H1 (cell line): ENCODE measurements at regions not wholly inside any gene's neighbourhood (a gene's known extent, or its start where the extent isn't known, plus 50 kb on each side); places are given as distances from the start of the nearest gene placed in this dataset.

Experiments used
- BACH1 ChIP-seq: IDR thresholded peaks from 2 replicates; pipeline ENCODE4 v1.6.1; 2012; ENCODE audit warnings: low read length, improper control_type of control experiment
- BCL11A ChIP-seq, 2 experiments: IDR thresholded peaks; one replicate each; pipeline ENCODE4 v1.6.1; 2011; ENCODE audit warnings: low read depth in 2 of 2, low read length in 2 of 2, mild to moderate bottlenecking in 2 of 2
- CEBPB ChIP-seq: IDR thresholded peaks from 2 replicates; pipeline ENCODE4 v1.6.1; 2012; ENCODE audit warnings: low read depth, low read length
- NANOG ChIP-seq: IDR thresholded peaks from 2 replicates; pipeline ENCODE4 v1.6.1; 2011; ENCODE audit warnings: low read length, low read depth, mild to moderate bottlenecking, inconsistent platforms; ENCODE audit not compliant: insufficient read depth, poor library complexity, severe bottlenecking
- POLR2AphosphoS5 ChIP-seq: IDR thresholded peaks from 2 replicates; pipeline ENCODE4 v1.6.1; 2011; ENCODE audit warnings: low read depth, low read length
- RBBP5 ChIP-seq: IDR thresholded peaks from 2 replicates; pipeline ENCODE4 v1.7.1; 2012; ENCODE audit warnings: low read depth, mild to moderate bottlenecking, inconsistent platforms, low read length, moderate library complexity, borderline replicate concordance
- RNF2 ChIP-seq: fragments of 200-900, 300-1000 bp; sonication (generic); IDR thresholded peaks from 2 replicates; pipeline ENCODE4 v1.7.1; 2016; ENCODE audit warnings: borderline replicate concordance, low read depth, mild to moderate bottlenecking, antibody characterized with exemption, low read length; ENCODE audit not compliant: poor library complexity, severe bottlenecking; ENCODE audit errors: missing control alignments
- SIN3A ChIP-seq, 2 experiments: IDR thresholded peaks in 1 of 2; conservative IDR thresholded peaks in 1 of 2; 2 replicates each; pipeline ENCODE4 v1.6.1; 2011 to 2012; ENCODE audit warnings: low read length in 2 of 2, improper control_type of control experiment in 1 of 2, low read depth in 1 of 2, mild to moderate bottlenecking in 1 of 2

- TF ChIP-seq CEBPB (no peak), POLR2AphosphoS5 (no peak), NANOG (no peak), RBBP5 (no peak), BACH1 (no peak), RNF2 (no peak), BCL11A (IDR thresholded peaks at IDR 0.05; ENCODE audit: low read depth in 2 of 2, low read length in 2 of 2) (no peak), SIN3A (conservative IDR thresholded peaks at IDR 0.05 in 1 of 2, IDR thresholded peaks at IDR 0.05 in 1 of 2; ENCODE audit: low read depth in 1 of 2, low read length in 2 of 2) (no peak)
Measured at GRCh38 chr1:14115976-14116375, 416.0 kb downstream of the PRDM2 start (continued).
